ENCODE measurements at regions not wholly inside any gene's neighbourhood (a gene's known extent, or its start where the extent isn't known, plus 50 kb on each side); places are given as distances from the start of the nearest gene placed in this dataset.

DNA sequence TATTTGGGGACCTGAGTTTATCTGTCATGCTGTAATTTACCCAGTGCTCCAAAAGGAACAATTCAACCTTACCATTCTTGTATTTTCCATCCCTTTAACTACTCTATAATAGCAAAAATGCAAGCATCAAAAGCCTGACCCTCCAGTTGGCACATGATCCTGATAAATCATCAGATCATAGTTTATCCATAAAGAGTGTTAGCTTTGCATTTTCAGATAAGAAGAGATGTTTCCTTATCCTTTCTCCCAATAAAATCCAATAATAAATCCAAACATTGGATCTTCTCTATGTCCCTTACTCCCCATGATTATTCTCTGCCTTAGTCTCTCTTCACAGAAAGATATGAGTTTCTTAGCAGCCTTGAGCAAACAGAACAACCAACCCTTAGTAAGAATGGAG is 134.9 kb downstream of the FSCB start:
- peaks cover 6% of the 10 kb centered on the region for H3K27me3 Mint-ChIP-seq (ENCODE audit: low read depth)
- H3K36me3 Mint-ChIP-seq (ENCODE audit: low read depth): no peaks in the 10 kb centered on the region
- no peak overlapping the region for H3K4me3 Mint-ChIP-seq (ENCODE audit: unreplicated experiment)
- TF ChIP-seq CTCF (IDR thresholded peaks at IDR 0.05): no peak
- peaks cover 16% of the 10 kb centered on the region for H3K9me3 Mint-ChIP-seq (ENCODE audit: low read depth)
- no peak overlapping the region for H3K27ac Mint-ChIP-seq (ENCODE audit: unreplicated experiment)
- H3K4me1 Mint-ChIP-seq (ENCODE audit: low read depth): no peaks in the 10 kb centered on the region
- no peak for DNase-seq (ENCODE audit: low spot score)

DNA sequence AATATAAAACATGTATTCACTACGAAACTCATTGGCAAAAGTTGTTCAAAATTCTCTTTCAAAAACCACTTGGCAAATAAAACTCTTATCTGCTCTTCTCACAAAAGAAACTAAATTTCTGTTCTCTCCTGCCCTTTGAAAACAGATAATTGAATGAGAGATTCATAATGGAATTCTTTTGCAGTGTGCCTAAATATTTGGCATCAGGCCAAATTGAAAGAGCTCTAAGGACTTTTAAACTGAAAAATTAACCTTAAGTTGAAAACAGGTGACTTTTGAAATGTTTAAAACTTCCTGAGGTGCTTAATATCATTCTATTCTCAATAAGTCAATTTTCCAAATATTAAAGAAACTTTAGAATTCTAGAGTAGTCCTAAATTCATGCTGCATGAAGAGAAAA is 136.4 kb downstream of the FSCB start:
- TF ChIP-seq CTCF (IDR thresholded peaks at IDR 0.05): no peak
- Mint-ChIP-seq H3K4me1 (ENCODE audit: low read depth) (no peaks in the 10 kb centered on the region), H3K27me3 (ENCODE audit: low read depth) (peaks cover 6% of the 10 kb centered on the region), H3K4me3 (ENCODE audit: unreplicated experiment) (no peak overlapping the region), H3K27ac (ENCODE audit: unreplicated experiment) (no peak overlapping the region), H3K9me3 (ENCODE audit: low read depth) (peaks cover 12% of the 10 kb centered on the region), H3K36me3 (ENCODE audit: low read depth) (no peaks in the 10 kb centered on the region)
- no peak for DNase-seq (ENCODE audit: low spot score)

- no peak overlapping the region for H3K27ac Mint-ChIP-seq (ENCODE audit: unreplicated experiment)
- H3K4me1 Mint-ChIP-seq (ENCODE audit: low read depth): no peaks in the 10 kb centered on the region
- H3K9me3 Mint-ChIP-seq (ENCODE audit: low read depth): peaks cover 6% of the 10 kb centered on the region
- H3K27me3 Mint-ChIP-seq (ENCODE audit: low read depth): peaks cover 6% of the 10 kb centered on the region
- DNase-seq (ENCODE audit: low spot score): no peak
- no peak overlapping the region for H3K4me3 Mint-ChIP-seq (ENCODE audit: unreplicated experiment)
- no peaks in the 10 kb centered on the region for H3K36me3 Mint-ChIP-seq (ENCODE audit: low read depth)
- no peak for TF ChIP-seq CTCF (IDR thresholded peaks at IDR 0.05)
Measured at GRCh38 chr14:44369401-44370123, 137.5 kb downstream of the FSCB start.

DNA sequence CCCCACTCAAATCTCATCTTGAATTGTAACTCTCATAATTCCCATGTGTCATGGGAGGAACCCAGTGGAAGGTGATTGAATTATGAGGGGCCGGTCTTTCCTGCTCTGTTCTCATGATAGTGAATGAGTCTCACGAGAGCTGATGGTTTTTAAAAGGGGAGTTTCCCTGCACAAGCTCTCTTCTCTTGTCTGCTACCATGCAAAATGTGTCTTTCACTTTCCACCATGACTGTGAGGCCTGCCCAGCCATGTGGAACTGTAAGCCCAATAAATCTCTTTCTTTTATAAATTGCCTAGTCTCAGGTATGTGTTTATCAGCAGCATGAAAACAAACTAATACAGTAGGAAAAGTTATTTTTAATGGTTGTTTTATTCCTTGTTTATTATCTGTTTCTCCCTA is 146.0 kb downstream of the FSCB start:
- H3K4me1 Mint-ChIP-seq (ENCODE audit: low read depth): no peaks in the 10 kb centered on the region
- H3K9me3 Mint-ChIP-seq (ENCODE audit: low read depth): no peaks in the 10 kb centered on the region
- DNase-seq (ENCODE audit: low spot score): no peak
- H3K27me3 Mint-ChIP-seq (ENCODE audit: low read depth): no peaks in the 10 kb centered on the region
- no peak overlapping the region for H3K27ac Mint-ChIP-seq (ENCODE audit: unreplicated experiment)
- no peak for TF ChIP-seq CTCF (IDR thresholded peaks at IDR 0.05)
- no peaks in the 10 kb centered on the region for H3K36me3 Mint-ChIP-seq (ENCODE audit: low read depth)
- no peak overlapping the region for H3K4me3 Mint-ChIP-seq (ENCODE audit: unreplicated experiment)

GRCh38 chr14:44353805-44354204 is 153.3 kb downstream of the FSCB start:
- no peaks in the 10 kb centered on the region for H3K27me3 Mint-ChIP-seq (ENCODE audit: low read depth)
- H3K27ac Mint-ChIP-seq (ENCODE audit: unreplicated experiment): no peak overlapping the region
- H3K36me3 Mint-ChIP-seq (ENCODE audit: low read depth): no peaks in the 10 kb centered on the region
- TF ChIP-seq CTCF (IDR thresholded peaks at IDR 0.05): no peak
- no peak overlapping the region for H3K4me3 Mint-ChIP-seq (ENCODE audit: unreplicated experiment)
- H3K9me3 Mint-ChIP-seq (ENCODE audit: low read depth): peaks cover 8% of the 10 kb centered on the region
- DNase-seq (ENCODE audit: low spot score): no peak
- H3K4me1 Mint-ChIP-seq (ENCODE audit: low read depth): no peaks in the 10 kb centered on the region

Measured in chondrocyte (in vitro differentiated cells).